NCI-H345 treated with DMSO at 0.1 percent for 48 hours (cell line): ENCODE measurements at regions not wholly inside any gene's neighbourhood (a gene's known extent, or its start where the extent isn't known, plus 50 kb on each side); places are given as distances from the start of the nearest gene placed in this dataset.

Source experiments
- DNase-seq: peaks from one replicate; lab custom pipeline; 2025; ENCODE audit not compliant: unreplicated experiment; lab: John Stamatoyannopoulos, UW

GRCh38 chr9:109593612-109594011, 95.5 kb upstream of the PTPN3 start:
- no peak for DNase-seq

GRCh38 chr9:109597496-109597895, 99.4 kb upstream of the PTPN3 start:
- no peak for DNase-seq

GRCh38 chr9:109599131-109599530, 101.0 kb upstream of the PTPN3 start:
- DNase-seq = no peak

- no peak for DNase-seq
Observed at GRCh38 chr9:109599711-109600110, 101.6 kb upstream of the PTPN3 start.

- DNase-seq = no peak
Observed at GRCh38 chr9:109600142-109600541, 102.0 kb upstream of the PTPN3 start.

GRCh38 chr9:109601181-109601580, 103.1 kb upstream of the PTPN3 start:
- no peak for DNase-seq

- DNase-seq = no peak
Observed at GRCh38 chr9:109602987-109603386, 104.9 kb upstream of the PTPN3 start.

GRCh38 chr9:109604131-109604530, 106.0 kb upstream of the PTPN3 start:
- no peak for DNase-seq

GRCh38 chr9:109604781-109605180, 106.7 kb upstream of the PTPN3 start:
- DNase-seq = no peak

- no peak for DNase-seq
Observed at GRCh38 chr9:109609060-109609459, 111.0 kb upstream of the PTPN3 start.

GRCh38 chr9:109616571-109617120, 118.5 kb upstream of the PTPN3 start:
- no peak for DNase-seq

GRCh38 chr9:109619310-109619709, 121.2 kb upstream of the PTPN3 start:
- no peak for DNase-seq

GRCh38 chr9:109624143-109624542, 126.0 kb upstream of the PTPN3 start:
- DNase-seq = no peak

GRCh38 chr9:109624896-109625295, 126.8 kb upstream of the PTPN3 start:
- no peak for DNase-seq

GRCh38 chr9:109627042-109627441, 128.9 kb upstream of the PTPN3 start:
- DNase-seq = no peak

GRCh38 chr9:109629615-109630014, 131.5 kb upstream of the PTPN3 start:
- no peak for DNase-seq

- DNase-seq = no peak
Observed at GRCh38 chr9:109632817-109633216, 134.7 kb upstream of the PTPN3 start.

- DNase-seq = peak; percentile 63
Observed at GRCh38 chr9:109639674-109640579, 140.1 kb upstream of the PALM2AKAP2 start.

GRCh38 chr9:109640580-109641371, 139.2 kb upstream of the PALM2AKAP2 start:
- DNase-seq = peak; percentile 63

GRCh38 chr9:109641372-109641659, 138.7 kb upstream of the PALM2AKAP2 start:
- no peak for DNase-seq

- DNase-seq = no peak
Observed at GRCh38 chr9:109652112-109652511, 127.9 kb upstream of the PALM2AKAP2 start.

- peak; percentile 3 for DNase-seq
Observed at GRCh38 chr9:109652971-109653370, 127.0 kb upstream of the PALM2AKAP2 start.
